HG03558 (cell line): ENCODE measurements at regions not wholly inside any gene's neighbourhood (a gene's known extent, or its start where the extent isn't known, plus 50 kb on each side); places are given as distances from the start of the nearest gene placed in this dataset.
"Not testable (repeated sequence)": the region's sequence is repeated elsewhere in the genome, so short reads cannot be mapped to it uniquely, and the experiment has no call there.

Experiments
- ATAC-seq: cut with Tn5 transposase; IDR thresholded peaks from one replicate; pipeline ENCODE4 v1.9.1; 2021; ENCODE audit warnings: moderate number of reproducible peaks; ENCODE audit not compliant: unreplicated experiment; ENCODE audit errors: extremely low read depth

GRCh38 chr6:120556491-120556890 lies 777.8 kb downstream of the TBC1D32 start:
- ATAC-seq = no peak

GRCh38 chr6:120553353-120553752 lies 780.9 kb downstream of the TBC1D32 start:
- ATAC-seq = no peak

DNA sequence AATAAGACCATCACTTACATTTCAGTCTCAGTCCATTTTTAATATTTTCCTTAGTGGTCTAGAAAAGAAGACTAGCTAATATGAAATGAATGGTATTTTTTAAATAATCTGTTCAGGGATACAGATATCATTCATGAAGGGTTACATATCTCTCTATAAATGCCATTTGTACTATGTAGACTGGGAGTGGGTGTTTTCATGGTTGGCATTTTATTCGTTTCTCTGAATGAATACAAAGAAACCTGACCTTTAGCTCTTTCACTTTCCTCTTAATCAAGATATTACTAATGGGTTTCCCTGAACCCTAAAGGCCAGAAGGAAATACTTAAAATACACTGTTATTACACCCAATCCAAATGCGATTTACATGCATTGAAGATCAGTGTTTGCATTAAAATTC lies 788.9 kb downstream of the TBC1D32 start:
- no peak for ATAC-seq

DNA sequence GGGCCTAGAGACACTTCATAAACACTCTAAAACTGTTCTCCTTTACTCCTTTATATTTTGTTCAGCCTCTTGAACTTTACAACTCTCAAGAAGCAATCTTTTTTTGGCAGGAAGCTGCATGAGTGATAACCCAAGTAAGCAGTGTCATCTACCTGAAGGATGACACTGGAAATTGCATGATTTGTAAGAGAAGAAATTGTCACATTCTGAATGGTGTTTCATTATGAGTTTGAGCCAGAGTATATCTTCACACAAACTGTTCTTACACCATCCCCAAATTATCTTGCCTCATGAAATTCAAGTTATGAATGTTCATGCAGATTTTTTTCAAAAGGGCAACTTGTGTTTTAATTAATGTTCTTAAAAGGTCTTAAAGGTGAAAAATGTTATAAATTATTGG lies 799.3 kb downstream of the TBC1D32 start:
- ATAC-seq = no peak

DNA sequence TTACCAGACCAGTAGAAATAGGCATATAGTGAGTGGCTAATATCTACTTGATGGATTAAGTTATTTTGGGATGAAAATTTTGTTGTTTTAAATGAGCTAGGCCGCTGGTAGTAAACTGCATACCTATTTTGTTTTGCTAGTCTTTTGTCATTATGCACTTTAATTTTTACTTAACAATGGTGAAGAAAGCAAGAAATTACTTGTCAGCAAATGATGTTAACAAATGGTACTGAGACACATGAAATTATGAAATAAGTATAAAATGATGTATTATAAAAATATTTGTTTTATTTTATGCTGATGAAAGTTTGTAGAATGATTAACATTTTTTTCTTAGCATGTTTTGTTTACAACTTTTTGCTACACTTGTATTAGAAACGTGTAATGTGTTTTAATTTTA lies 807.7 kb downstream of the TBC1D32 start:
- no peak for ATAC-seq

GRCh38 chr6:120514544-120514943 lies 819.7 kb downstream of the TBC1D32 start:
- ATAC-seq = no peak

DNA sequence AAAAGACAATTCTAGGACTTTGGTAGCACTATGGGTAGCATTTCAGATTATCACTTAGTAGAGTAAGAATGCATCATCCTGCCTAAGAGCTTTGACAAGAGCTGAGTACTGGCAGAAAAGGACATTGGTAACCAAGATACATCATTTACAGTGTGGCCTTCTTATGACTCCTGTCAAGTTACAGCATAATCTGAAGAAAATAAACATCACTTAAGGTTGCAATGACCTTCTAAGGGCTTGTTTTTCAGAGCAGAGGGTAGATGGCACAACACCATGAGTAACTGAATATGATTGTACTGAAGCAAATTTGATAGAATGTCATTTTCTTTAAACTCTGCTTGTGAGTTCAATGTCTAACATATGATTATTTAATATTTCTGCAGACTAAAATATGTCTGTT lies 822.6 kb downstream of the TBC1D32 start:
- ATAC-seq = no peak

- no peak for ATAC-seq
These were observed 835.6 kb downstream of the TBC1D32 start for GRCh38 chr6:120498711-120499110.

- no peak for ATAC-seq
These were observed 837.6 kb downstream of the TBC1D32 start for GRCh38 chr6:120496661-120497060.

DNA sequence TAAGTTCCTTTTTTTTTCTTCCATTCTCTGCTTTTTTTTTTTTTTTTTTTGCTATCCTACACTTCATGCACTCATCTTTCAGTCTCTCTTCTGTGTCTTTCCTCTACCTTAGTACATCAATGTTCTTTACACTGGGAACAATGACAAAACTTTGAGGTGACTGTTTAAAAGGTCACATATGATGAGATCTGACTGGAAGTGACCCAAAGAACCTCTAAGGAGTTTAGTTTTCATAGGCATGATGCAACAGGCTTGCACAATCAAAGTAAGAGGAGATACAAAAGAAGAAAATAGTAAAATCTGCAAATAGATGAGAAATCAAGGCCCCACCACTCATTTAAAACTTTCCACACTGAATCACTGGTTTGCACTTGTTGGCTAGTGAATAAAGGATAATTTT lies 840.8 kb downstream of the TBC1D32 start:
- ATAC-seq = no peak

DNA sequence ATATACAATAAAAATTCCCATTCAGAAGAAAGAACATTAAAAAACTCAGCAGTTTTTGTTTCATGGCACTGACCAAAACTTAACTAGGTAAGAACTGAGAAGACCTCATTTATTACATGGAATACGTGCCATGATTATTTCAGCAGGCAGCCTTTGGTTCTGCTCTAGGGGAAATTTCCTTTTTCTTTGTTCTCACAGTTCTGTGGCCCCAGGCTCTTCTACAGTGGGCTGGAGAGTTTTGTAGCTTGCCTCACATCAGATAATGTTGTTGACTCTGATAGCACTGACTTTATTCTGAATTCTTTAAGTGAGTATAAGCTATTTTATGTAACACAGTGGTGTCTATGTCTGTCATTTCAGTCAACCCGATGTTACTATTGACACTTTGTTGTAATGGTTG lies 844.3 kb downstream of the TBC1D32 start:
- no peak for ATAC-seq

- no peak for ATAC-seq
These were observed 850.1 kb downstream of the TBC1D32 start for GRCh38 chr6:120484146-120484545.

DNA sequence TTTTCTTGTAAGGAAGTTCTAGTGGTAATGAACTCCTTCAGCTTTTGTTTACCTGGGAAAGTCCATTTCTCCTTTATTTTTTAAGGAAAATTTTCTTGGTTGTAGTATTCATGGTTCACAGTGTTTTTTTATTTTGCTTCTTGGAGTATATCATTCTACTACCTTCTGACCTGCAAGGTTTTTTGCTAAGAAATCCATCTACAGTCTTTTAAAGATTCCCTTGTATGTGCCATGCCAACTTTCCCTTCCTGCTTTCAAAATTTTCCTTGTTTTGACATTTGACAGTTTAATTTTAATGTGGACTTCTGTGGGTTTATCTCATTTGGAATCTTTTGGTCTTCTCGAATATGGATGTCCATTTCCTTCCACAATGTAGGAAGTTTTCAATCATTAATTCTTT lies 855.6 kb downstream of the TBC1D32 start:
- ATAC-seq = no peak

GRCh38 chr6:120473804-120474203 lies 860.5 kb downstream of the TBC1D32 start:
- no peak for ATAC-seq

DNA sequence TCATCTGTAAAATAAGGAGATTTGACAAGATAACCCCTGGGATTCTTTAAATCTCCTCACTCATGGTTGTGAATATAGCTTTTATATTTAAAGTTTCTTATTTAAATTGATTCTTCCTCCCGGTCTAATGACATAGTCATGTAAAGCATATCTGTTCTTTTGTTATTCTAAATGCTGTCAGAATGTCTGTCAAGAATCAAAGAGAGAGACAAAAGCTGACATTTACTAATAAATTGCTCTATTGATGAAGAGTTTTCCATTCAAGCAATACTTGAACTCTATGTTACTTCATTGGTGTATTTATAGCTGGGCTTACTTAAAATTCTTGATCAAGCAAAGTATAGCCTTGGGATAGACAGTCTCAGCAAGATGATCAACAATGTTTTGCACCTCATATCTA lies 865.8 kb downstream of the TBC1D32 start:
- no peak for ATAC-seq

DNA sequence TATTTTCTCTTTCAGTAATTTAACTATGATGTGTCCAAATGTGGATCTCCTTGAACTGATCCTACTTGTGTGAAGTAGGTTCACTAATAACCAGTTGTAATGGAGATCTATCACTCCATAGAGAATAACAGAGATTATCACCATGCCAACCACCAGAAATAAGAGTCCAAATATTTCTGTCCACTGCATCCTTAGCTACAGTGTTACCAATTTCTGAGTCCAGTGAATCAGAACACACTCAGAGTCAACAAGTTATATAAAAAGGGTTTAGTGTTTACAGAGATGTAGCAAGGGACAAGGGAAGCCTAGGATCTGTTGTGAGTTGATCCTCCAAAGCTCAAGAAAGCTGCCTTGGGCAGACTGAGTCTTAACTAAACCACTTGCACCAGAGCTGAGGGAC lies 882.8 kb downstream of the TBC1D32 start:
- no peak for ATAC-seq

GRCh38 chr6:120447605-120448004 lies 886.7 kb downstream of the TBC1D32 start:
- no peak for ATAC-seq

DNA sequence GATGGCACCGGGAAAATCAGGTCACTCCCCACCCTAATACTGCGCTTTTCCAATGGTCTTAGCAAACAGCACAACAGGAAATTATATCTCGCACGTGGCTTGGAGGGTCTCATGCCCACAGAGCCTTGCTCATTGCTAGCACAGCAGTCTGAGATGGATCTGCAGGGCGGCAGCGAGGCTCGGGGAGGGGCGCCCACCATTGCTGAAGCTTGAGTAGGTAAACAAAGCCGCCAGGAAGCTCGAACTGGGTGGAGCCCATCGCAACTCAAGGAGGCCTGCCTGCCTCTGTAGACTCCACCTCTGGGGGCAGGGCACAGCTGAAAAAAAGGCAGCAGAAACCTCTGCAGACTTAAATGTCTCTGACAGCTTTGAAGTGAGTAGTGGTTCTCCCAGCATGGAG lies 901.4 kb downstream of the TBC1D32 start:
- ATAC-seq = not testable (repeated sequence)

DNA sequence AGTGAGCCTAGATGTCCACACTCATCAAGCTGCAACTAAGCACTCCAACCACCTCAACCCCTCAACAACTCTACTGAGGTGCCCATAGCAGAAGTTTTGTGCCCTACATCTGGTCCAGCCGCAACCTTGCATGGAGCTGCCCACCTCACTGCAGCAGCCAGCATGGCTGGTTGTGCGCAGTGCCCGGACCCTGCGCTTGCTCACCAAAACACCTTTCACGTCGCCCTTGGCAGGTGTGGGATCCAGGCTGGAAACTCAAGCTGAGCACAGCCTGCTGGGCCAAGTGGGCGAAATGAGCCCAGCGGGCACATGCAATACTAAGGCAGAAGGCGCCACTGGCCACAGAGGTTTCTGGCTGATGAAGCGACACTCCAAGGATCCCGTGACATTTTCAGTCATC lies 902.4 kb downstream of the TBC1D32 start:
- ATAC-seq = no peak

GRCh38 chr6:120411394-120411793 lies 922.9 kb downstream of the TBC1D32 start:
- no peak for ATAC-seq

GRCh38 chr6:120410586-120410985 lies 923.7 kb downstream of the TBC1D32 start:
- ATAC-seq = no peak

DNA sequence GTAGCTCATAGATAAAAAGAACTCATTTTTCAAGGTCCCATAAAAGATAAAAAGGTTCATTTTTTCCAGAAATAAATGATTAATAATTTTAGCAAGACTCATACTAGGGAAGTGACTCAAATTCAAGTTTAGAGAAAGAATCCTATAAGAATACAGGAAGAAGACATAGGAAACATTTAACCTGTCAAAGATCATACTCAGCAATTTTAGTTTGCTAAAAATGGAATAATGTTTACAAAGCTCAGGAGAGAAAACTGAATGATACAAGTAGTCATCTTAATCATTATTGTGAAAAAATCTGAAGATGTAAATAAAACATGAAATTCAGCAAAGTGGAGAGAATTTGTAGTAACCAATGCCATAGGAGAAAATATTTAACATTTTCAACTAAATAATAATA lies 926.6 kb downstream of the TBC1D32 start:
- no peak for ATAC-seq

- ATAC-seq = no peak
These were observed 928.3 kb downstream of the TBC1D32 start for GRCh38 chr6:120405947-120406346.
